ENCODE measurements at regions not wholly inside any gene's neighbourhood (a gene's known extent, or its start where the extent isn't known, plus 50 kb on each side); places are given as distances from the start of the nearest gene placed in this dataset.

DNA sequence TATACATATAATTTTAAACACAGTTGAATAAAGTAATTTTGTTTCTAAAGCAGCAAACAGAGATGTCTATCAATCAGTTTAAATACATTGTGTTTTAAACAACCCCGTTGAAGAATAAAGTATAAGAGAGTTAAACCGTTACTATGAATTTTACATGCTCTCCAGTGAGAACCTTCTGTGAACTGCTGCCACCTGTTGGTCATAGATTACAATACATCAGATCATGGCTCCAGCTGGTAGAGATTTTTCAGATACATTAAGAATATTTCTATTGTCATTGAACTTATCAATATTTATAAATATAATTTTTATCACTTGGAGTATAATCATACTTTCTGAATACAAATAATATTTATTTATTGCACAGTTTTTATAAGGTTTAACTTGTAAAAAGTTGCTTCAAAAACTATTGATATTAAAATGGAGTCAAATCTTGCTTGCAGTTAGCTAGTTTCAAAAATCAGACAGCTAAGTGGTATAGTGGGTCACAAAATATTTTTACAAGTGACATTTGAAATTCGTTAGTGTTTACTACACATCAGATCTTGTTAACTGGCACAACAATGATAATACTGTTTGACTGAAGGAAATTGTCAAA, 561.2 kb upstream of the PHF14 start:
- no peak for TF ChIP-seq POLR2AphosphoS5 (IDR thresholded peaks at IDR 0.05)
- TF ChIP-seq EP300 (IDR thresholded peaks at IDR 0.05) = no peak
- TF ChIP-seq POLR2A (IDR thresholded peaks at IDR 0.05) = no peak
- TF ChIP-seq, protein P1, sequence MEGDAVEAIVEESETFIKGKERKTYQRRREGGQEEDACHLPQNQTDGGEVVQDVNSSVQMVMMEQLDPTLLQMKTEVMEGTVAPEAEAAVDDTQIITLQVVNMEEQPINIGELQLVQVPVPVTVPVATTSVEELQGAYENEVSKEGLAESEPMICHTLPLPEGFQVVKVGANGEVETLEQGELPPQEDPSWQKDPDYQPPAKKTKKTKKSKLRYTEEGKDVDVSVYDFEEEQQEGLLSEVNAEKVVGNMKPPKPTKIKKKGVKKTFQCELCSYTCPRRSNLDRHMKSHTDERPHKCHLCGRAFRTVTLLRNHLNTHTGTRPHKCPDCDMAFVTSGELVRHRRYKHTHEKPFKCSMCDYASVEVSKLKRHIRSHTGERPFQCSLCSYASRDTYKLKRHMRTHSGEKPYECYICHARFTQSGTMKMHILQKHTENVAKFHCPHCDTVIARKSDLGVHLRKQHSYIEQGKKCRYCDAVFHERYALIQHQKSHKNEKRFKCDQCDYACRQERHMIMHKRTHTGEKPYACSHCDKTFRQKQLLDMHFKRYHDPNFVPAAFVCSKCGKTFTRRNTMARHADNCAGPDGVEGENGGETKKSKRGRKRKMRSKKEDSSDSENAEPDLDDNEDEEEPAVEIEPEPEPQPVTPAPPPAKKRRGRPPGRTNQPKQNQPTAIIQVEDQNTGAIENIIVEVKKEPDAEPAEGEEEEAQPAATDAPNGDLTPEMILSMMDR (IDR thresholded peaks at IDR 0.05) = peak in 3 of 4 experiments; percentile 35 to 64 (median 55)
